Stomach (tissue), 4 donors: ENCODE measurements at regions not wholly inside any gene's neighbourhood (a gene's known extent, or its start where the extent isn't known, plus 50 kb on each side); places are given as distances from the start of the nearest gene placed in this dataset.

ENCODE experiments used
- CTCF ChIP-seq, 7 experiments: fragments of 450-650 bp in 4 of 7; fragments of 200-600 bp in 3 of 7; sonication (generic) in 3 of 7; IDR thresholded peaks; one replicate each; pipeline ENCODE4 v1.5.1; 2016 to 2019; ENCODE audit warnings: antibody characterized with exemption in 7 of 7, control low read depth in 2 of 7, mild to moderate bottlenecking in 1 of 7
- EP300 ChIP-seq: sonication (generic); formaldehyde crosslinking; IDR thresholded peaks from one replicate; pipeline ENCODE4 v1.6.1; 2017; ENCODE audit warnings: antibody characterized with exemption
- POLR2A ChIP-seq, 4 donors: fragments of 450-650 bp; IDR thresholded peaks; one replicate each; pipeline ENCODE4 v1.6.1; 2016; ENCODE audit warnings: antibody characterized with exemption in 4 of 4, control low read depth in 2 of 4, mild to moderate bottlenecking in 1 of 4, moderate library complexity in 1 of 4
- POLR2AphosphoS5 ChIP-seq, 3 donors: sonication (generic); formaldehyde crosslinking; IDR thresholded peaks; one replicate each; pipeline ENCODE4 v1.6.1; 2016; ENCODE audit warnings: antibody characterized with exemption in 3 of 3

GRCh38 chr1:104190821-104191220, 441.1 kb downstream of the AMY1C start:
- no peak for TF ChIP-seq CTCF (IDR thresholded peaks at IDR 0.05)
- no peak for TF ChIP-seq EP300
- no peak for TF ChIP-seq POLR2A (IDR thresholded peaks at IDR 0.05)
- no peak for TF ChIP-seq POLR2AphosphoS5 (IDR thresholded peaks at IDR 0.05)
